ENCODE measurements at regions not wholly inside any gene's neighbourhood (a gene's known extent, or its start where the extent isn't known, plus 50 kb on each side); places are given as distances from the start of the nearest gene placed in this dataset.
A peak's percentile ranks its signal among the peaks of the same experiment; 100 is the strongest.

GRCh38 chr12:54725233-54725843 is 77.2 kb upstream of the DCD start:
- TF ChIP-seq CTCF (IDR thresholded peaks at IDR 0.05; ENCODE audit: insufficient read depth, low read depth, low read length) (peak; percentile 17), EZH2 (IDR thresholded peaks at IDR 0.05; ENCODE audit: insufficient read depth, low read length) (no peak)
